HepG2 (cell line): ENCODE measurements at regions not wholly inside any gene's neighbourhood (a gene's known extent, or its start where the extent isn't known, plus 50 kb on each side); places are given as distances from the start of the nearest gene placed in this dataset.
A peak's percentile ranks its signal among the peaks of the same experiment; 100 is the strongest.

Experiments used
- AHR ChIP-seq: IDR thresholded peaks from 2 replicates; pipeline ENCODE4 v1.6.1; 2018; ENCODE audit warnings: missing genetic modification reagents, missing compliant biosample characterization
- ATF4 ChIP-seq, 2 experiments: fragments of 450-650 bp in 1 of 2; sonication (generic) in 1 of 2; formaldehyde crosslinking; IDR thresholded peaks; 2 replicates each; pipeline versions ENCODE4 v1.5.0 to v1.8.0; 2020 to 2022; ENCODE audit warnings: mild to moderate bottlenecking in 1 of 2, missing genetic modification reagents in 1 of 2
- CCAR2 ChIP-seq: fragments of 200-400 bp; formaldehyde crosslinking; optimal IDR thresholded peaks from 2 replicates; pipeline ENCODE3; 2018; ENCODE audit warnings: low read depth, mild to moderate bottlenecking, low read length, moderate library complexity
- DZIP1 ChIP-seq: sonication (generic); formaldehyde crosslinking; IDR thresholded peaks from 2 replicates; pipeline ENCODE4 v1.5.0; 2020; ENCODE audit warnings: mild to moderate bottlenecking, missing genetic modification reagents
- FOSL2 ChIP-seq: sonication (generic); formaldehyde crosslinking; IDR thresholded peaks from 2 replicates; pipeline ENCODE4 v1.4.0; 2020; ENCODE audit warnings: missing genetic modification reagents
- MIXL1 ChIP-seq: IDR thresholded peaks from 2 replicates; pipeline ENCODE4 v1.6.1; 2016
- PHF20 ChIP-seq: sonication (generic); formaldehyde crosslinking; IDR thresholded peaks from 2 replicates; pipeline ENCODE4 v1.5.0; 2020; ENCODE audit warnings: mild to moderate bottlenecking, missing genetic modification reagents
- PPARG ChIP-seq: conservative IDR thresholded peaks from 2 replicates; pipeline ENCODE4 v1.6.1; 2016; ENCODE audit warnings: missing biosample characterization, missing genetic modification reagents
- SCMH1 ChIP-seq: sonication (generic); formaldehyde crosslinking; IDR thresholded peaks from 2 replicates; pipeline ENCODE4 v1.9.0; 2021; ENCODE audit warnings: missing genetic modification reagents, mild to moderate bottlenecking, borderline replicate concordance
- STAT6 ChIP-seq: sonication (generic); formaldehyde crosslinking; IDR thresholded peaks from 2 replicates; pipeline ENCODE4 v1.4.0; 2020; ENCODE audit warnings: missing genetic modification reagents, mild to moderate bottlenecking, borderline replicate concordance
- YEATS2 ChIP-seq: sonication (generic); formaldehyde crosslinking; IDR thresholded peaks from 2 replicates; pipeline ENCODE4 v1.4.0; 2020; ENCODE audit warnings: missing genetic modification reagents, borderline replicate concordance
- ZNF318 ChIP-seq: sonication (generic); formaldehyde crosslinking; IDR thresholded peaks from 2 replicates; pipeline ENCODE4 v1.4.0; 2020; ENCODE audit warnings: mild to moderate bottlenecking, missing genetic modification reagents
- ZNF563 ChIP-seq: sonication (generic); formaldehyde crosslinking; IDR thresholded peaks from 2 replicates; pipeline ENCODE4 v1.8.0; 2022; ENCODE audit warnings: mild to moderate bottlenecking, moderate library complexity, missing genetic modification reagents
- ZNF567 ChIP-seq: sonication (generic); formaldehyde crosslinking; IDR thresholded peaks from 2 replicates; pipeline ENCODE4 v1.8.1; 2023; ENCODE audit warnings: mild to moderate bottlenecking, missing genetic modification reagents, borderline replicate concordance
- ZNF749 ChIP-seq: sonication (generic); formaldehyde crosslinking; IDR thresholded peaks from 2 replicates; pipeline ENCODE4 v1.8.0; 2022; ENCODE audit warnings: mild to moderate bottlenecking, missing genetic modification reagents, moderate library complexity, borderline replicate concordance
- ZNF780A ChIP-seq: sonication (generic); formaldehyde crosslinking; IDR thresholded peaks from 2 replicates; pipeline ENCODE4 v1.8.0; 2022; ENCODE audit warnings: mild to moderate bottlenecking, missing genetic modification reagents, moderate library complexity

- TF ChIP-seq ZNF318 (CRISPR knock-in tag) (no peak), ZNF780A (CRISPR knock-in tag) (no peak), PPARG (CRISPR knock-in tag) (peak; percentile 70), ZNF563 (CRISPR knock-in tag) (no peak), ZNF749 (no peak), AHR (no peak), YEATS2 (CRISPR knock-in tag) (peak; percentile 28; the same call in 1 of the 2 replicates), ZNF567 (no peak), STAT6 (0 out of 2 replicates have a peak, but pooled peaks have one; percentile 11), CCAR2 (no peak), PHF20 (no peak), SCMH1 (CRISPR knock-in tag) (no peak), ATF4 (CRISPR knock-in tag; IDR thresholded peaks at IDR 0.05) (no peak; a peak in 1 of 4 replicates), FOSL2 (peak; percentile 79), DZIP1 (CRISPR knock-in tag) (no peak), MIXL1 (CRISPR knock-in tag) (peak; percentile 52; the same call in 1 of the 2 replicates)
Measured at GRCh38 chr4:87911252-87911774, 64.2 kb upstream of the SPP1 start (continued).
